IMR-90 (cell line): ENCODE measurements at regions not wholly inside any gene's neighbourhood (a gene's known extent, or its start where the extent isn't known, plus 50 kb on each side); places are given as distances from the start of the nearest gene placed in this dataset.

Experiments
- ATAC-seq: fragments of 200-7000 bp; cut with Tn5 transposase; 2 replicates; pipeline ENCODE4 v1.9.1; 2020; ENCODE audit warnings: low read depth, mild to moderate bottlenecking, moderate library complexity
- BruUV-seq: library from RNA; stranded (reverse); fragments of 400-500 nt; replicated peaks from 2 replicates; lab custom pipeline; 2021; lab: Mats Ljungman, UMichigan
- CTCF ChIA-PET: fragments of 300-600 bp; formaldehyde crosslinking; extraction: SDS; loops from one replicate; lab custom pipeline; 2021; ENCODE audit warnings: antibody characterized with exemption; lab: Yijun Ruan, JAX
- POLR2A ChIA-PET: fragments of 300-600 bp; sonication (Branson Sonifier 250); formaldehyde crosslinking; loops from one replicate; lab custom pipeline; 2022; ENCODE audit warnings: antibody characterized with exemption; ENCODE audit not compliant: unreplicated experiment; lab: Charles Lee
- DNase-seq: peaks from one replicate; pipeline ENCODE4 v3.0.0; 2013
- H2AFZ ChIP-seq: replicated peaks from 2 replicates; pipeline ENCODE3; 2013; ENCODE audit warnings: low read length, mild to moderate bottlenecking; ENCODE audit not compliant: poor library complexity
- H2AK5ac ChIP-seq: 2 replicates; pipeline ENCODE4 v1.6.1; 2013; ENCODE audit warnings: low read depth, low read length, inconsistent platforms
- H2AK9ac ChIP-seq: replicated peaks from 2 replicates; pipeline ENCODE3; 2013; ENCODE audit warnings: mild to moderate bottlenecking, low read depth, low read length, moderate library complexity; ENCODE audit not compliant: poor library complexity
- H2BK120ac ChIP-seq: 2 replicates; pipeline ENCODE4 v1.6.1; 2013; ENCODE audit warnings: low read depth, low read length, inconsistent platforms
- H2BK15ac ChIP-seq: 3 replicates; pipeline ENCODE4 v1.6.1; 2013; ENCODE audit warnings: low read depth, low read length, inconsistent platforms
- H2BK20ac ChIP-seq: 2 replicates; pipeline ENCODE4 v1.6.1; 2013; ENCODE audit warnings: low read depth, mild to moderate bottlenecking, inconsistent platforms, low read length, moderate library complexity
- H2BK5ac ChIP-seq: 2 replicates; pipeline ENCODE4 v1.6.1; 2013; ENCODE audit warnings: mild to moderate bottlenecking, low read depth, low read length, inconsistent platforms; ENCODE audit not compliant: poor library complexity, severe bottlenecking
- H3K14ac ChIP-seq: replicated peaks from 2 replicates; pipeline ENCODE4 v1.6.1; 2013; ENCODE audit warnings: low read depth, low read length, inconsistent platforms
- H3K18ac ChIP-seq: 2 replicates; pipeline ENCODE4 v1.6.1; 2013; ENCODE audit warnings: low read depth, low read length, control low read depth
- H3K23ac ChIP-seq: 2 replicates; pipeline ENCODE4 v1.6.1; 2013; ENCODE audit warnings: low read depth, low read length, inconsistent platforms
- H3K27ac ChIP-seq: 2 replicates; pipeline ENCODE4 v1.5.1; 2013; ENCODE audit warnings: mild to moderate bottlenecking, control low read depth, low read length; ENCODE audit not compliant: insufficient read depth
- H3K27me3 ChIP-seq: 2 replicates; pipeline ENCODE4 v1.6.1; 2013; ENCODE audit warnings: low read length; ENCODE audit not compliant: control insufficient read depth, insufficient read depth
- H3K36me3 ChIP-seq: 2 replicates; pipeline ENCODE4 v1.6.1; 2013; ENCODE audit warnings: low read length, mixed read lengths; ENCODE audit not compliant: control insufficient read depth, insufficient read depth
- H3K4ac ChIP-seq: 2 replicates; pipeline ENCODE4 v1.6.1; 2013; ENCODE audit warnings: low read depth, low read length, inconsistent platforms
- H3K4me1 ChIP-seq: 2 replicates; pipeline ENCODE4 v1.6.1; 2013; ENCODE audit warnings: low read length, mixed read lengths; ENCODE audit not compliant: control insufficient read depth, insufficient read depth
- H3K4me2 ChIP-seq: 2 replicates; pipeline ENCODE4 v1.6.1; 2013; ENCODE audit warnings: low read depth, mild to moderate bottlenecking, control low read depth, low read length, moderate library complexity
- H3K4me3 ChIP-seq: 2 replicates; pipeline ENCODE4 v1.5.1; 2013; ENCODE audit warnings: low read depth, mild to moderate bottlenecking, control low read depth, low read length, moderate library complexity; ENCODE audit not compliant: insufficient read depth
- H3K56ac ChIP-seq: 2 replicates; pipeline ENCODE4 v1.6.1; 2013; ENCODE audit warnings: low read length, inconsistent platforms; ENCODE audit not compliant: insufficient read depth; ENCODE audit errors: extremely low read depth
- H3K79me1 ChIP-seq, 2 experiments: 2 replicates each; pipeline ENCODE4 v1.6.1; 2013; ENCODE audit warnings: low read length in 2 of 2, inconsistent platforms in 1 of 2, low read depth in 1 of 2
- H3K9ac ChIP-seq: 2 replicates; pipeline ENCODE4 v1.6.1; 2013; ENCODE audit warnings: low read depth, low read length, control low read depth
- H3K9me1 ChIP-seq: 2 replicates; pipeline ENCODE4 v1.6.1; 2013; ENCODE audit warnings: low read length, inconsistent platforms; ENCODE audit not compliant: insufficient read depth
- H3K9me3 ChIP-seq: 2 replicates; pipeline ENCODE4 v1.6.1; 2013; ENCODE audit warnings: low read length; ENCODE audit not compliant: control insufficient read depth, insufficient read depth
- H4K20me1 ChIP-seq: 2 replicates; pipeline ENCODE4 v1.6.1; 2013; ENCODE audit warnings: low read length, inconsistent platforms; ENCODE audit not compliant: insufficient read depth
- H4K5ac ChIP-seq: 2 replicates; pipeline ENCODE4 v1.6.1; 2013; ENCODE audit warnings: mild to moderate bottlenecking, low read depth, low read length, control low read depth
- H4K8ac ChIP-seq, 2 experiments: 2 replicates each; pipeline ENCODE4 v1.6.1; 2013; ENCODE audit warnings: low read depth in 2 of 2, low read length in 2 of 2, control low read depth in 1 of 2, inconsistent platforms in 1 of 2
- H4K91ac ChIP-seq: 2 replicates; pipeline ENCODE4 v1.6.1; 2013; ENCODE audit warnings: low read depth, low read length, inconsistent platforms; ENCODE audit not compliant: insufficient read depth
- BHLHE40 ChIP-seq: fragments of 150-350 bp; IDR thresholded peaks from 2 replicates; pipeline ENCODE4 v1.6.1; 2016; ENCODE audit warnings: mild to moderate bottlenecking, low read depth, low read length
- FOS ChIP-seq: fragments of 150-350 bp; IDR thresholded peaks from 2 replicates; pipeline ENCODE4 v1.6.1; 2016; ENCODE audit warnings: low read depth, low read length
- NFE2L2 ChIP-seq: fragments of 150-350 bp; IDR thresholded peaks from 2 replicates; pipeline ENCODE4 v1.6.1; 2016; ENCODE audit warnings: low read depth, mild to moderate bottlenecking, low read length
- POLR2A ChIP-seq: IDR thresholded peaks from 2 replicates; pipeline ENCODE4 v1.6.1; 2012; ENCODE audit warnings: mild to moderate bottlenecking, low read depth, low read length
- RFX5 ChIP-seq: IDR thresholded peaks from 2 replicates; pipeline ENCODE4 v1.8.0; 2012; ENCODE audit warnings: low read depth, mild to moderate bottlenecking, low read length, moderate library complexity
- WGBS, 2 experiments: methylation state at CpG; one replicate each; pipeline versions ENCODE4 v1.1.5 to v1.1.7; 2013; ENCODE audit warnings: missing lambda C conversion rate in 2 of 2; ENCODE audit not compliant: insufficient read length in 1 of 2; ENCODE audit errors: extremely low coverage in 2 of 2; 5-methylcytosine and 5-hydroxymethylcytosine counted together
- dilution Hi-C: fragments of 300-500 bp; cut with HindIII; formaldehyde crosslinking; loops from one replicate; pipeline ENCODE4 v1.14.3; 2018; ENCODE audit warnings: low sequenced_read_pairs; ENCODE audit not compliant: unreplicated experiment
- in situ Hi-C: fragments of 300-500 bp; cut with MboI; formaldehyde crosslinking; loops from 3 replicates; pipeline ENCODE4 v1.14.3; 2019; ENCODE audit warnings: low sequenced_read_pairs, inconsistent platforms, mixed read lengths
- intact Hi-C: fragments of 100-400 bp; cut with micrococcal nuclease; formaldehyde crosslinking; loops from 2 replicates; pipeline ENCODE4 v1.10.0; 2022
- TF ChIP-seq, protein P1 (sequence below): fragments of 150-350 bp; IDR thresholded peaks from 2 replicates; pipeline ENCODE4 v1.6.1; 2016; ENCODE audit warnings: low read depth, mild to moderate bottlenecking, low read length, moderate library complexity, borderline replicate concordance
- TF ChIP-seq, protein P2 (sequence below): fragments of 150-350 bp; IDR thresholded peaks from 2 replicates; pipeline ENCODE4 v1.6.1; 2017; ENCODE audit warnings: mild to moderate bottlenecking, antibody characterized with exemption, low read length, low read depth

DNA sequence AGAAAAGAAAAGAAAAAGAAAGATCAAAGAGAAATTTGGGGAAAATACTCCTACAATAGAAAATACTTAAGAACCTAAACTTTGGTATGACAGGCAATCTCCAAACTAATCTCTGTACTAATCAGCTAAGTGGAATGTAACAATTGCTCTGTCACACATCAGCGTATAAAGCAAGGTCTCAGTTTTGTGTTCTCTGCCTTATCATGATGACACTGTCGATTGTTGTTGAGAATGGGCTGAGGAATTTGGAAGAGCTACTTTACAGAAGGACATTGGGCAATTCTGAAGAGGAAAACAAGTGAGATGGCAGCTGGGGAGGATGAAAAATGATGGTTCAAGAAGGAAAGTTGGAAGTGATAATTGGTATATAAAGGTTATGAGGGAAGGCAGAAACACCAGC, 486.0 kb upstream of the HTR2C start:
- Histone ChIP-seq H3K79me1 (no peaks in the 10 kb centered on the region), H3K9me3 (no peaks in the 10 kb centered on the region; the same call in 1 of the 2 replicates), H3K9ac (no peak overlapping the region), H3K56ac (no peak overlapping the region), H3K27ac (no peak overlapping the region), H3K4ac (no peak overlapping the region), H3K14ac (no peak overlapping the region), H3K4me3 (no peak overlapping the region), H2BK120ac (no peak overlapping the region), H4K20me1 (no peaks in the 10 kb centered on the region), H2BK20ac (no peak overlapping the region), H4K5ac (no peak overlapping the region), H3K27me3 (peaks cover 2% of the 10 kb centered on the region; the same call in 1 of the 2 replicates), H3K36me3 (no peaks in the 10 kb centered on the region), H2BK15ac (no peak overlapping the region), H3K23ac (no peak overlapping the region), H2AFZ (no peak overlapping the region), H4K91ac (no peak overlapping the region), H2BK5ac (no peak overlapping the region), H3K9me1 (no peaks in the 10 kb centered on the region), H3K4me2 (no peak overlapping the region), H2AK5ac (no peak overlapping the region), H4K8ac (no peak overlapping the region), H3K18ac (no peak overlapping the region), H3K4me1 (no peaks in the 10 kb centered on the region), H2AK9ac (no peak overlapping the region)
- WGBS, 2 experiments: 17% methylated on average over 1 of the region's 2 CpGs; no CpG with 5 or more reads in 1 of the 2 experiments
- TF ChIP-seq NFE2L2: no peak
- no peak for TF ChIP-seq FOS
- TF ChIP-seq BHLHE40: no peak
- TF ChIP-seq RFX5: no peak
- TF ChIP-seq, protein P1, sequence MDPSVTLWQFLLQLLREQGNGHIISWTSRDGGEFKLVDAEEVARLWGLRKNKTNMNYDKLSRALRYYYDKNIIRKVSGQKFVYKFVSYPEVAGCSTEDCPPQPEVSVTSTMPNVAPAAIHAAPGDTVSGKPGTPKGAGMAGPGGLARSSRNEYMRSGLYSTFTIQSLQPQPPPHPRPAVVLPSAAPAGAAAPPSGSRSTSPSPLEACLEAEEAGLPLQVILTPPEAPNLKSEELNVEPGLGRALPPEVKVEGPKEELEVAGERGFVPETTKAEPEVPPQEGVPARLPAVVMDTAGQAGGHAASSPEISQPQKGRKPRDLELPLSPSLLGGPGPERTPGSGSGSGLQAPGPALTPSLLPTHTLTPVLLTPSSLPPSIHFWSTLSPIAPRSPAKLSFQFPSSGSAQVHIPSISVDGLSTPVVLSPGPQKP: no peak
- TF ChIP-seq, protein P2, sequence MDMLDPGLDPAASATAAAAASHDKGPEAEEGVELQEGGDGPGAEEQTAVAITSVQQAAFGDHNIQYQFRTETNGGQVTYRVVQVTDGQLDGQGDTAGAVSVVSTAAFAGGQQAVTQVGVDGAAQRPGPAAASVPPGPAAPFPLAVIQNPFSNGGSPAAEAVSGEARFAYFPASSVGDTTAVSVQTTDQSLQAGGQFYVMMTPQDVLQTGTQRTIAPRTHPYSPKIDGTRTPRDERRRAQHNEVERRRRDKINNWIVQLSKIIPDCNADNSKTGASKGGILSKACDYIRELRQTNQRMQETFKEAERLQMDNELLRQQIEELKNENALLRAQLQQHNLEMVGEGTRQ: no peak
- no peak for TF ChIP-seq POLR2A
- in situ Hi-C loops: no loop called here
- no TSS peak for BruUV-seq
- CTCF ChIA-PET: no interaction called here
- POLR2A ChIA-PET: no interaction called here
- dilution Hi-C loops: no loop called here
- ATAC-seq: no peak
- intact Hi-C loops: no loop called here
- DNase-seq: no peak
